T-helper 2 cell treated with Interferon-gamma antibody and Interleukin-4, amounts not matched to agents 5 μg/mL and 100 μg/mL, for 36 hours (primary cell): ENCODE measurements at regions not wholly inside any gene's neighbourhood (a gene's known extent, or its start where the extent isn't known, plus 50 kb on each side); places are given as distances from the start of the nearest gene placed in this dataset.

Experiments used
- DNase-seq: peaks from one replicate; pipeline ENCODE4 v3.0.0; 2021; ENCODE audit warnings: low spot score
- H3K27ac Mint-ChIP-seq: one replicate; pipeline ENCODE4 v1.8.0; 2021; ENCODE audit warnings: mild to moderate bottlenecking, mixed read lengths
- H3K27me3 Mint-ChIP-seq: one replicate; pipeline ENCODE4 v1.8.0; 2021; ENCODE audit warnings: low read depth, mixed read lengths
- H3K36me3 Mint-ChIP-seq: one replicate; pipeline ENCODE4 v1.8.0; 2021; ENCODE audit warnings: low read depth, mixed read lengths
- H3K4me1 Mint-ChIP-seq: one replicate; pipeline ENCODE4 v1.8.0; 2021; ENCODE audit warnings: low read depth, mixed read lengths
- H3K4me3 Mint-ChIP-seq: one replicate; pipeline ENCODE4 v1.8.0; 2022; ENCODE audit warnings: mild to moderate bottlenecking, moderate library complexity, mixed read lengths
- H3K9me3 Mint-ChIP-seq: one replicate; pipeline ENCODE4 v1.8.0; 2021; ENCODE audit warnings: mixed read lengths

- no peak overlapping the region for H3K4me3 Mint-ChIP-seq
- peaks cover 46% of the 10 kb centered on the region for H3K9me3 Mint-ChIP-seq
- H3K4me1 Mint-ChIP-seq: no peaks in the 10 kb centered on the region
- H3K27ac Mint-ChIP-seq: no peak overlapping the region
- no peaks in the 10 kb centered on the region for H3K27me3 Mint-ChIP-seq
- DNase-seq: no peak
- H3K36me3 Mint-ChIP-seq: no peaks in the 10 kb centered on the region
These were observed 359.5 kb upstream of the ADAMTS16 start for GRCh38 chr5:4780633-4781032.

- Mint-ChIP-seq H3K4me3 (no peak overlapping the region), H3K36me3 (no peaks in the 10 kb centered on the region), H3K27ac (no peak overlapping the region), H3K4me1 (no peaks in the 10 kb centered on the region), H3K9me3 (peaks cover 53% of the 10 kb centered on the region), H3K27me3 (no peaks in the 10 kb centered on the region)
- DNase-seq: no peak
These were observed 358.8 kb upstream of the ADAMTS16 start for GRCh38 chr5:4781299-4781698.

DNA sequence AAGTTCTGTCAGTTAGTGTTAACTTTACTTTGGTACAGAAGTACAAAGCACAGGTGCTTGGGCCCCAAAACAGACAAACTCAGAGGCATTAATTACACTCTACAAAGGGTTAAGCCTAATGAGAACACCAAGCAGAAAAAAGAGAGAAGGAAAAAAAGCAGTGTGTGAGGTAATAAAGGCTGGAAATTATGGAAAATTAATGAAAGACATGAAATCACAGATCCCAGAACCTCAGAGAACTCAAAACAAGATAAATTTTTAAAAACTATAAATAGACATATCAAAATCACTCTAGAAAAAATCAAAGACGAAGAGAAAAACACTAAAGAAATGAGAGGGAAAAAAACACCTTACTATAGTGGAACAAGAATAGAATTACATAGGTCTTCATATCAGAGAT, 354.2 kb upstream of the ADAMTS16 start:
- Mint-ChIP-seq H3K4me3 (no peak overlapping the region), H3K4me1 (no peaks in the 10 kb centered on the region), H3K9me3 (peaks cover 44% of the 10 kb centered on the region), H3K27ac (no peak overlapping the region), H3K27me3 (no peaks in the 10 kb centered on the region), H3K36me3 (no peaks in the 10 kb centered on the region)
- no peak for DNase-seq

- Mint-ChIP-seq H3K27me3 (no peaks in the 10 kb centered on the region), H3K4me3 (no peak overlapping the region), H3K27ac (no peak overlapping the region), H3K36me3 (no peaks in the 10 kb centered on the region), H3K9me3 (peaks cover 33% of the 10 kb centered on the region), H3K4me1 (no peaks in the 10 kb centered on the region)
- DNase-seq: no peak
These were observed 342.7 kb upstream of the ADAMTS16 start for GRCh38 chr5:4797445-4797844.

- no peaks in the 10 kb centered on the region for H3K4me1 Mint-ChIP-seq
- H3K36me3 Mint-ChIP-seq: no peaks in the 10 kb centered on the region
- H3K27me3 Mint-ChIP-seq: no peaks in the 10 kb centered on the region
- no peak for DNase-seq
- no peak overlapping the region for H3K4me3 Mint-ChIP-seq
- peaks cover 45% of the 10 kb centered on the region for H3K9me3 Mint-ChIP-seq
- no peak overlapping the region for H3K27ac Mint-ChIP-seq
These were observed 338.1 kb upstream of the ADAMTS16 start for GRCh38 chr5:4802044-4802443.

- H3K36me3 Mint-ChIP-seq: no peaks in the 10 kb centered on the region
- H3K27ac Mint-ChIP-seq: no peak overlapping the region
- no peaks in the 10 kb centered on the region for H3K27me3 Mint-ChIP-seq
- H3K4me3 Mint-ChIP-seq: no peak overlapping the region
- peaks cover 38% of the 10 kb centered on the region for H3K9me3 Mint-ChIP-seq
- no peak for DNase-seq
- no peaks in the 10 kb centered on the region for H3K4me1 Mint-ChIP-seq
These were observed 335.3 kb upstream of the ADAMTS16 start for GRCh38 chr5:4804691-4805360.

DNA sequence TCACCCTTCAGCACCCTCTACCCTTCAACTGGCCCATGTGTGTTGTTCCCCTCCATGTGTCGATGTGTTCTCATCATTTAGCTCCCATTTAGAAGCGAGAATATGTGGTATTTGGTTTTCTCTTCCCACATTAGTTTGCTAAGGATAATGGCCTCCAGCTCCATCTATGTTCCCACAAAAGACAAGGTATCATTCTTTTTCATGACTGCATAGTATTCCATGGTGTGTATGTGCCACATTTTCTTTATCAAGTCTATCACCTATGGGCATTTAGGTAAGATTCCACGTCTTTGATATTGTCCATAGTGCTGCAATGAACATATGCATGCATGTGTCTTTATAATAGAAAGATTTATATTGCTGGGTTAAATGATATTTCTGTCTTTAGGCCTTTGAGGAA, 325.1 kb upstream of the ADAMTS16 start:
- Mint-ChIP-seq H3K4me3 (no peak overlapping the region), H3K27me3 (no peaks in the 10 kb centered on the region), H3K36me3 (no peaks in the 10 kb centered on the region)

DNA sequence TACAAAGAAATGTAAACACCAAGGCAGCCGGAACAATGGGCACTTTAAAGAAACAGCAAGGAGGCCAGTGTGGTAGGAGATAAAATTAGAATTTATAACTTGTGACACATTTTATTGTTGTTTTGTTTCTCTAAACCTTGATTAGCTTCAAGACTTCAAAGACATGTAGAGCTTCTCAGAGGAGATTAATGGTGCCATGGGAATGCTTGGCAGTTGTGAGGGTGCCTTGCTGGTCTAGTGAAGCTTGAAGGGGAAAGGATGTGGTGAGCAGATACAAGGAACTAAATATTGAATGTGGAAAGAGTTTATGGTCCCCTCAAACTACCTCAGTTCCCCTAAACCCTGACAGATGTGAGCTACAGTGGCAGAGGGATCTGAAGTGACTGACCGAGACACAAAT, 322.4 kb upstream of the ADAMTS16 start:
- Mint-ChIP-seq H3K4me3 (no peak overlapping the region), H3K36me3 (no peaks in the 10 kb centered on the region), H3K27me3 (no peaks in the 10 kb centered on the region), H3K4me1 (no peaks in the 10 kb centered on the region), H3K27ac (no peak overlapping the region), H3K9me3 (peaks cover 30% of the 10 kb centered on the region)
- DNase-seq: no peak

More for the DNA sequence above, 325.1 kb upstream of the ADAMTS16 start:
- peaks cover 36% of the 10 kb centered on the region for H3K9me3 Mint-ChIP-seq
- no peak for DNase-seq
- H3K4me1 Mint-ChIP-seq: no peaks in the 10 kb centered on the region
- no peak overlapping the region for H3K27ac Mint-ChIP-seq

- Mint-ChIP-seq H3K27ac (no peak overlapping the region), H3K36me3 (no peaks in the 10 kb centered on the region), H3K4me1 (no peaks in the 10 kb centered on the region), H3K4me3 (no peak overlapping the region), H3K9me3 (no peaks in the 10 kb centered on the region), H3K27me3 (no peaks in the 10 kb centered on the region)
- DNase-seq: no peak
These were observed 308.8 kb upstream of the ADAMTS16 start for GRCh38 chr5:4831325-4831724.

- Mint-ChIP-seq H3K4me3 (no peak overlapping the region), H3K4me1 (no peaks in the 10 kb centered on the region), H3K27me3 (no peaks in the 10 kb centered on the region), H3K27ac (no peak overlapping the region), H3K36me3 (no peaks in the 10 kb centered on the region), H3K9me3 (no peaks in the 10 kb centered on the region)
- DNase-seq: no peak
These were observed 307.7 kb upstream of the ADAMTS16 start for GRCh38 chr5:4832471-4832870.

DNA sequence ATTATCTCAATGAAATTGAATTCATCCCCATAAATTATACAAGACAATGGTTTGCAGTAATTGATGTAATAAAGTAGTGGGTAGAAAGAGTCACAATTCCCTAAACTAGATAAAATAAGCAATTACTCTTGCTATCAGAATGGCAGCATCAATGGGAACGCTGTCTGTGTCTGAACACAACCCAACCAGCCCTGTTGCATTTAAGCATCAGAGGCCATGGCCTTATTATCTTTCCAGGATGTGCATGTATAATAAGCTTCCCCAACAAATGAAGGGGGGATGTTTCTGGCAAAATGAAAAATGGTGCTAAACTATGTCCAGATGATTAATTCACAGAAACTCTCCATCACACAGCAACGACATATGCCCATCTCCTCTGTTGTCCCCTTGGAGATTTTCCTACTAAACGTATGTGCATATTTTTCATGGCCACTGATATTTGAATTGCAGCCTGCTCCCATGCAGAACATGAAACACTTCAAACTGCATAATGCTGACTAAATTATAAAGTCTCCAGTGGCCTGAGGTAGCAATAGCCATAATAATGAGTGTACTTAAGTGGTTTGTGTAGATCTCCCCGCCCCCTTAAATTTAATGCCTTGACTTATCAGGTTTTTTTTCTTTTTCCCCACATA, 306.9 kb upstream of the ADAMTS16 start:
- H3K27ac Mint-ChIP-seq: no peak overlapping the region
- no peaks in the 10 kb centered on the region for H3K36me3 Mint-ChIP-seq
- no peak for DNase-seq
- no peaks in the 10 kb centered on the region for H3K4me1 Mint-ChIP-seq
- no peaks in the 10 kb centered on the region for H3K27me3 Mint-ChIP-seq
- no peak overlapping the region for H3K4me3 Mint-ChIP-seq
- no peaks in the 10 kb centered on the region for H3K9me3 Mint-ChIP-seq

DNA sequence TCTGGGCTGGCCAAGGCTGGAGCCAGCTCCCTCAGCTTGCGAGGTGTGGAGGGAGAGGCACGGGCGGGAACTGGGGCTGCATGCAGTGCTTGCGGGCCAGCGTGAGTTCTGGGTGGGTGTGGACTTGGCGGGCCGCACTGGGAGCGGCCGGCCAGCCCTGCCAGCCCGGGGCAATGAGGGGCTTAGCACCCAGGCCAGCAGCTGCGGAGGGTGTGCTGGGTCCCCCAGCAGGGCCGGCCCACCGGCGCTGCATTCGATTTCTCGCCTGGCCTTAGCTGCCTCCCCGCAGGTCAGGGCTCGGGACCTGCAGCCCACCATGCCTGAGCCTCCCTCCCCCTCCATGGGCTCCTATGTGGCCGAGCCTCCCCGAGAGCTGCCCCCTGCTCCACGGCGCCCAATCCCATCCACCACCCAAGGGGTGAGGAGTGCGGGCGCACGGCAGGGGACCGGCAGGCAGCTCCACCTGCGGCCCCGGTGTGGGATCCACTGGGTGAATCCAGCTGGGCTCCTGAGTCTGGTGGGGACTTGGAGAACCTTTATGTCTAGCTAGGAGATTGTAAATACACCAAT, 302.6 kb upstream of the ADAMTS16 start:
- Mint-ChIP-seq H3K36me3 (no peaks in the 10 kb centered on the region), H3K27me3 (no peaks in the 10 kb centered on the region), H3K9me3 (peaks cover 5% of the 10 kb centered on the region), H3K4me3 (no peak overlapping the region), H3K27ac (no peak overlapping the region), H3K4me1 (no peaks in the 10 kb centered on the region)
- no peak for DNase-seq

DNA sequence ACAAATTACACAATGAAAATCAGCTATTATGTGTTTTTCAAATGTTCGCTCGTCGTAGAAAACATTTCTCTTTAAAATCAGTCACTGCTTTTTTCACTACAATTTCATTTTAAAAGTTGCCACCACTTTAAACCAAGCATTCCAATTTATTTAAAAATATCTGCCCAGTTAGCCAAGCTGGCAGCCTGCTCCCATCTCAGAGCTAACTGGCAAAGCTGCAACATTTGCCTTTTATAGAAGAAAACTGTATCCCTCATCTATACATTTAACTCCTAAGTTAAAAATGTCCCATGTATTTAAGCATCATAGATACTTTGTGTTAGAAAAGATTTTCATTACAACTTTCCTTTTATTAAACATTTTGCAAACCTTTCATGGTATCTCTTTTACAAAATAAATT, 294.9 kb upstream of the ADAMTS16 start:
- Mint-ChIP-seq H3K4me1 (no peaks in the 10 kb centered on the region), H3K27ac (no peak overlapping the region), H3K4me3 (no peak overlapping the region), H3K36me3 (no peaks in the 10 kb centered on the region), H3K27me3 (no peaks in the 10 kb centered on the region), H3K9me3 (peaks cover 15% of the 10 kb centered on the region)
- no peak for DNase-seq

- H3K36me3 Mint-ChIP-seq: no peaks in the 10 kb centered on the region
- no peak overlapping the region for H3K4me3 Mint-ChIP-seq
These were observed 292.4 kb upstream of the ADAMTS16 start for GRCh38 chr5:4847766-4848165.

More at GRCh38 chr5:4847766-4848165, 292.4 kb upstream of the ADAMTS16 start:
- Mint-ChIP-seq H3K4me1 (no peaks in the 10 kb centered on the region), H3K9me3 (peaks cover 9% of the 10 kb centered on the region), H3K27me3 (no peaks in the 10 kb centered on the region), H3K27ac (no peak overlapping the region)
- DNase-seq: no peak
